Stomach (tissue), 4 donors: ENCODE measurements at regions not wholly inside any gene's neighbourhood (a gene's known extent, or its start where the extent isn't known, plus 50 kb on each side); places are given as distances from the start of the nearest gene placed in this dataset.

Source experiments
- POLR2AphosphoS5 ChIP-seq, 3 donors: sonication (generic); formaldehyde crosslinking; IDR thresholded peaks; one replicate each; pipeline ENCODE4 v1.6.1; 2016; ENCODE audit warnings: antibody characterized with exemption in 3 of 3
- TF ChIP-seq, protein P1 (sequence below), 7 experiments: fragments of 450-650 bp in 4 of 7; fragments of 200-600 bp in 3 of 7; sonication (generic) in 3 of 7; IDR thresholded peaks; one replicate each; pipeline ENCODE4 v1.5.1; 2016 to 2019; ENCODE audit warnings: antibody characterized with exemption in 7 of 7, control low read depth in 2 of 7, mild to moderate bottlenecking in 1 of 7

DNA sequence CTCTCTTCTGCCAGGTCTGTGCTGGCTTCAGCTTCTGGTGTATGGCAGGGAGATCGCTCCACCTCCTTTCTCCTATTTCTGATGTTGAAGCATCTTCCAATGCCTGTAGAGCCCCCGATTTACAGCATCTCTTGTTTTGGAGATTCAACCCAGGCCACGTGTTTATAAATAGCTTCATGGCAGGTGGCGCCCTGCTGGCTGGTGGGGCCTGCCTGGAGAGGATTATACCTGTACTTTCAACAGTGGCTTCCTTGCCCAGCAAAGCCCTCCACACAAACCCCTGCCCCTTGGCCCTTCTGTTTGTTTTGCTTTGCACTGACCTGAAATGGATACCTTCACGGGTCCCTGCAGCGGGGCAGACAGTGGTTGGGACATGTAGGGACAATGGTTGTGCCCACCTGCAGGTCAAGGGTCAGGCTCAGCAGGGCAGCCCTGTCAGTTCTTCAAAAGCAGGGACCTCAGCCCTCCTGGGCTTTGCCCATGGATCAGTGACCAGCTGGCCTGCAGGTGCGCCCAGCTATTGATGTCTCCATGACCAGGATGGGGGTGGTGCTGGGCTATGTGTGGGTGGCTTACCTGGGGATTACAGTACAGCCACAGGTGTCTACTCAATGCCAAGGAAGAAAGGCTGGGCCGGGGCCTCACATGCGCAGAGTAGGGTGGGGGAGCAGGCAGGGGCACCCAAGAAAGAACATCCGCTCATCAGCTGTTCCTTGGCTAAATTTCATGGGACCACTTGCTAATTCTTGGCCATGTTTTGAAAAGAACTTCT is 112.7 kb upstream of the PRR23C start:
- TF ChIP-seq, protein P1, sequence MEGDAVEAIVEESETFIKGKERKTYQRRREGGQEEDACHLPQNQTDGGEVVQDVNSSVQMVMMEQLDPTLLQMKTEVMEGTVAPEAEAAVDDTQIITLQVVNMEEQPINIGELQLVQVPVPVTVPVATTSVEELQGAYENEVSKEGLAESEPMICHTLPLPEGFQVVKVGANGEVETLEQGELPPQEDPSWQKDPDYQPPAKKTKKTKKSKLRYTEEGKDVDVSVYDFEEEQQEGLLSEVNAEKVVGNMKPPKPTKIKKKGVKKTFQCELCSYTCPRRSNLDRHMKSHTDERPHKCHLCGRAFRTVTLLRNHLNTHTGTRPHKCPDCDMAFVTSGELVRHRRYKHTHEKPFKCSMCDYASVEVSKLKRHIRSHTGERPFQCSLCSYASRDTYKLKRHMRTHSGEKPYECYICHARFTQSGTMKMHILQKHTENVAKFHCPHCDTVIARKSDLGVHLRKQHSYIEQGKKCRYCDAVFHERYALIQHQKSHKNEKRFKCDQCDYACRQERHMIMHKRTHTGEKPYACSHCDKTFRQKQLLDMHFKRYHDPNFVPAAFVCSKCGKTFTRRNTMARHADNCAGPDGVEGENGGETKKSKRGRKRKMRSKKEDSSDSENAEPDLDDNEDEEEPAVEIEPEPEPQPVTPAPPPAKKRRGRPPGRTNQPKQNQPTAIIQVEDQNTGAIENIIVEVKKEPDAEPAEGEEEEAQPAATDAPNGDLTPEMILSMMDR (IDR thresholded peaks at IDR 0.05), result no peak
- TF ChIP-seq POLR2AphosphoS5 (IDR thresholded peaks at IDR 0.05), result no peak
